Adipocyte (in vitro differentiated cells): ENCODE measurements at regions not wholly inside any gene's neighbourhood (a gene's known extent, or its start where the extent isn't known, plus 50 kb on each side); places are given as distances from the start of the nearest gene placed in this dataset.

Experiments
- DNase-seq: peaks from one replicate; pipeline ENCODE4 v3.0.0-alpha.2; 2015; ENCODE audit warnings: low read depth
- H3K27me3 ChIP-seq: replicated peaks from 2 replicates; pipeline ENCODE4 v1.7.0; 2013; ENCODE audit warnings: mild to moderate bottlenecking, low read length, moderate library complexity; ENCODE audit not compliant: control insufficient read depth, insufficient read depth
- H3K36me3 ChIP-seq: 2 replicates; pipeline ENCODE4 v1.7.0; 2013; ENCODE audit warnings: low read length, mild to moderate bottlenecking, moderate library complexity; ENCODE audit not compliant: control insufficient read depth, insufficient read depth, severe bottlenecking
- H3K4me1 ChIP-seq: 2 replicates; pipeline ENCODE4 v1.7.0; 2013; ENCODE audit warnings: mild to moderate bottlenecking, low read length, moderate library complexity; ENCODE audit not compliant: control insufficient read depth, insufficient read depth
- H3K4me3 ChIP-seq: 2 replicates; pipeline ENCODE4 v1.7.0; 2013; ENCODE audit warnings: mild to moderate bottlenecking, low read length, moderate library complexity
- H3K9ac ChIP-seq: 2 replicates; pipeline ENCODE4 v1.7.0; 2013; ENCODE audit warnings: mild to moderate bottlenecking, low read length, moderate library complexity
- H3K9me3 ChIP-seq: 2 replicates; pipeline ENCODE4 v1.7.0; 2013; ENCODE audit warnings: mild to moderate bottlenecking, low read length, moderate library complexity; ENCODE audit not compliant: control insufficient read depth

DNA sequence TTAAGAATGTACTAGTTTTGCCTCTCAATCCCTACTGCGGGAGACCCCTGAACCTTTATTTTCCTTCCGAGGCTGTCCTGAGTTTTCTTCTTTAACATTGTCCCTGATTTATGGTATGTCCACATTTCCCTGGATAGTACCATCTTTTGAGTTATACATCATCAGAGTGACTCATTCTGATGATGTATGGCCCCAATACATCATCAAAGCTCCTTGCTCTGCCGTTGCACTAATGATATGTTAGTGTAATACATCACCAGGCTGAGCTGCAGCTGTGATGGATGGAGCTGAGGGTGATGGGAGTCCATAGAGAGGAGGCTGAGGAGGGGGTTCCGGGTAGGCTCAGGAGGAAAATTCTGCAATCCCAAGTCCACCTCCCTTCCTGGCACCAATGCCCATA is 986.5 kb downstream of the KCNMA1 start:
- H3K36me3 ChIP-seq, result no peaks in the 10 kb centered on the region
- no peaks in the 10 kb centered on the region for H3K9me3 ChIP-seq
- no peak overlapping the region for H3K4me3 ChIP-seq
- H3K9ac ChIP-seq, result no peak overlapping the region
- H3K27me3 ChIP-seq, result no peaks in the 10 kb centered on the region
- H3K4me1 ChIP-seq, result peaks cover 9% of the 10 kb centered on the region
- no peak for DNase-seq

- DNase-seq, result peak; percentile 85
- Histone ChIP-seq H3K27me3 (no peaks in the 10 kb centered on the region), H3K4me1 (peaks cover 9% of the 10 kb centered on the region), H3K9ac (no peak overlapping the region), H3K9me3 (no peaks in the 10 kb centered on the region), H3K36me3 (no peaks in the 10 kb centered on the region), H3K4me3 (no peak overlapping the region)
Observed at GRCh38 chr10:76649723-76650127, 987.9 kb downstream of the KCNMA1 start.

GRCh38 chr10:76649254-76649653 is 988.4 kb downstream of the KCNMA1 start:
- H3K36me3 ChIP-seq, result no peaks in the 10 kb centered on the region
- H3K9me3 ChIP-seq, result no peaks in the 10 kb centered on the region
- H3K27me3 ChIP-seq, result no peaks in the 10 kb centered on the region
- H3K9ac ChIP-seq, result no peak overlapping the region
- H3K4me1 ChIP-seq, result peaks cover 9% of the 10 kb centered on the region
- no peak overlapping the region for H3K4me3 ChIP-seq
- DNase-seq, result no peak

- H3K27me3 ChIP-seq, result no peaks in the 10 kb centered on the region
- H3K9me3 ChIP-seq, result no peaks in the 10 kb centered on the region
- H3K4me1 ChIP-seq, result peaks cover 9% of the 10 kb centered on the region
- H3K4me3 ChIP-seq, result no peak overlapping the region
- no peak for DNase-seq
- no peaks in the 10 kb centered on the region for H3K36me3 ChIP-seq
- no peak overlapping the region for H3K9ac ChIP-seq
Observed at GRCh38 chr10:76647301-76647700, 990.3 kb downstream of the KCNMA1 start.

DNA sequence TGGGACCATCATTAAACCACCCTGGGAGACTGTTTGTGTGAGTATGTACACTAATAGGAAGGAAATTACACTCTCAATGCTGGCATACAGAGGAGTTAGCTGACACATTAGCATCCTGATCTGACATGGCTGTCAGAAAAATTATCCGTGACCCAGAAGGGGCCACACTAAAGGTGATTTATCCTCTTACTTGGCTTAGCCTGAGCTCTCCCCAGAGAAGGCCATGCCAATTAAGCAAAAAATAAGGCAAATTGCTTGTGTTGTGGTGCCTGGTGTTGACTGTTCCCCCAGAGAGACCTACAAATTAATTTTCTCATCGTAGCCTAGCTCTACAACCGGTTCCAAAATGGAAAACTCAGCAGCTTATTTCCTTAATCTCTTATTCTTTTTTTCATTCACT is 992.3 kb downstream of the KCNMA1 start:
- H3K4me3 ChIP-seq, result no peak overlapping the region
- H3K9me3 ChIP-seq, result no peaks in the 10 kb centered on the region
- peaks cover 9% of the 10 kb centered on the region for H3K4me1 ChIP-seq
- H3K27me3 ChIP-seq, result no peaks in the 10 kb centered on the region
- H3K9ac ChIP-seq, result no peak overlapping the region
- H3K36me3 ChIP-seq, result no peaks in the 10 kb centered on the region
- DNase-seq, result no peak

- no peaks in the 10 kb centered on the region for H3K9me3 ChIP-seq
- no peak overlapping the region for H3K4me3 ChIP-seq
- no peak overlapping the region for H3K9ac ChIP-seq
- H3K27me3 ChIP-seq, result no peaks in the 10 kb centered on the region
- no peaks in the 10 kb centered on the region for H3K36me3 ChIP-seq
- DNase-seq, result no peak
- H3K4me1 ChIP-seq, result peaks cover 5% of the 10 kb centered on the region
Observed at GRCh38 chr10:76644476-76644875, 993.1 kb downstream of the KCNMA1 start.

GRCh38 chr10:76643511-76643911 is 994.1 kb downstream of the KCNMA1 start:
- Histone ChIP-seq H3K9ac (no peak overlapping the region), H3K4me1 (peaks cover 4% of the 10 kb centered on the region), H3K4me3 (no peak overlapping the region), H3K9me3 (no peaks in the 10 kb centered on the region), H3K36me3 (no peaks in the 10 kb centered on the region), H3K27me3 (no peaks in the 10 kb centered on the region)
- no peak for DNase-seq

DNA sequence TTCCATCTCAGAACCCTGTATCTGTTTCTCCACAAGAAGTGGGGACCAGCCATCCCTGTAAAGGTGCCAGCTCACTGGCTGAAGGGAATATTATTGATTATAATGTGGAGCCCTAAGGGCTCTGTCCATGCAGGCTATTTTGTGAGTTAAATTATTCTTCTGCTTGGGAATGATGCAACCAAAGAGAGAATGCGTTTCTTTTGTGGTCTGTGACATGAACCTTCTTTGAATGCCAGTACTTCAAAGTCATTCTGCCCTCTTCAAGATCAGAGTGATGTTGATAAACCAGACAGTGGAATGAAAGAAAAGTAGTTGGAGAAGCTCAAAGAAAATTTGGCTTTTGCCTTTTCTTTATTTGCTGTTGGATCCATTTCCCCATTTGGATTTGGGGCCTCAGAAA is 995.2 kb downstream of the KCNMA1 start:
- H3K36me3 ChIP-seq, result no peaks in the 10 kb centered on the region
- no peak for DNase-seq
- H3K4me1 ChIP-seq, result peaks cover 4% of the 10 kb centered on the region
- no peaks in the 10 kb centered on the region for H3K27me3 ChIP-seq
- no peak overlapping the region for H3K9ac ChIP-seq
- no peak overlapping the region for H3K4me3 ChIP-seq
- H3K9me3 ChIP-seq, result no peaks in the 10 kb centered on the region

DNA sequence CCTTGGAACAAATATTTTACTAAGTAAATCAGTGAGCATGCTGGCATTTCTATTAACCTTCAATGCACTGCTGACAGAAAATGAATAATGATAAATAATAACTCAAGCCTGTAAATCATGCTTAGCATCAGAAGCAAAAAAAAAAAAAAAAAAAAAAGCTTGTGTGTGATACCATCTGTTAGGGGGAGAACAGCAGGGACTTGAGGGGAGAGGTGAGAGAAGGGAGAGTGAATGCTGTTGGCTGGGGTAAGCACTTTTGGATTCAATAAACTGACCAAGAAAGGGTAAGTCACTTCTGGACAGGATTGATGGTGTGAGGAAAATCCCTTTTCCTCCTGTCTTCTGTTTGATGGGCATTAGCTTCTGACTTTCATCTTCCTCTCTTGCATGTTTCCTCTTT is 996.4 kb downstream of the KCNMA1 start:
- Histone ChIP-seq H3K4me1 (peaks cover 4% of the 10 kb centered on the region), H3K27me3 (no peaks in the 10 kb centered on the region), H3K9ac (no peak overlapping the region), H3K9me3 (no peaks in the 10 kb centered on the region), H3K36me3 (no peaks in the 10 kb centered on the region), H3K4me3 (no peak overlapping the region)
- no peak for DNase-seq

DNA sequence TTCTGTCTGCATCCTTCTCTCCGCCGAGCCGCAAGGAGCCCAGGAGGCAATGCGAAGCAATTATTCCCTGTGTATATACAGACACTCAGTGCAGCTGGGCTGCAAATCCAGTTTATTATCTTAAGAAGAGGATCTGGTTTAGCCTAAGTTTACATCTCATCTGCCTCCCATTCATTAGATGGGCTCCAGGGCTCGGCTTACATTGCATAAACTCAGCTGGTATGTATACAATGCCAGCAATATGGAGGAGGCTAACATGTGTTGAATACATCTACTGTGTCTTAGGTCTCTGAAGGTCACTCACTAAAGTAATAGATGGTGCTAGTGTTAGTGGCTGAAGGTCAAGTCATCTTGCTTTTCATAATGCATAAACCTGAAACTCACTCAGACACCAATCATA is 996.8 kb downstream of the KCNMA1 start:
- Histone ChIP-seq H3K9ac (no peak overlapping the region), H3K9me3 (no peaks in the 10 kb centered on the region), H3K4me1 (peaks cover 4% of the 10 kb centered on the region), H3K36me3 (no peaks in the 10 kb centered on the region), H3K27me3 (no peaks in the 10 kb centered on the region), H3K4me3 (no peak overlapping the region)
- DNase-seq, result no peak

- H3K36me3 ChIP-seq, result no peaks in the 10 kb centered on the region
- H3K4me1 ChIP-seq, result peaks cover 5% of the 10 kb centered on the region
- H3K9me3 ChIP-seq, result no peaks in the 10 kb centered on the region
- no peak overlapping the region for H3K9ac ChIP-seq
- H3K4me3 ChIP-seq, result no peak overlapping the region
- no peak for DNase-seq
- peaks cover 21% of the 10 kb centered on the region for H3K27me3 ChIP-seq
Observed at GRCh38 chr10:76632767-76633051, 1004.9 kb downstream of the KCNMA1 start.

DNA sequence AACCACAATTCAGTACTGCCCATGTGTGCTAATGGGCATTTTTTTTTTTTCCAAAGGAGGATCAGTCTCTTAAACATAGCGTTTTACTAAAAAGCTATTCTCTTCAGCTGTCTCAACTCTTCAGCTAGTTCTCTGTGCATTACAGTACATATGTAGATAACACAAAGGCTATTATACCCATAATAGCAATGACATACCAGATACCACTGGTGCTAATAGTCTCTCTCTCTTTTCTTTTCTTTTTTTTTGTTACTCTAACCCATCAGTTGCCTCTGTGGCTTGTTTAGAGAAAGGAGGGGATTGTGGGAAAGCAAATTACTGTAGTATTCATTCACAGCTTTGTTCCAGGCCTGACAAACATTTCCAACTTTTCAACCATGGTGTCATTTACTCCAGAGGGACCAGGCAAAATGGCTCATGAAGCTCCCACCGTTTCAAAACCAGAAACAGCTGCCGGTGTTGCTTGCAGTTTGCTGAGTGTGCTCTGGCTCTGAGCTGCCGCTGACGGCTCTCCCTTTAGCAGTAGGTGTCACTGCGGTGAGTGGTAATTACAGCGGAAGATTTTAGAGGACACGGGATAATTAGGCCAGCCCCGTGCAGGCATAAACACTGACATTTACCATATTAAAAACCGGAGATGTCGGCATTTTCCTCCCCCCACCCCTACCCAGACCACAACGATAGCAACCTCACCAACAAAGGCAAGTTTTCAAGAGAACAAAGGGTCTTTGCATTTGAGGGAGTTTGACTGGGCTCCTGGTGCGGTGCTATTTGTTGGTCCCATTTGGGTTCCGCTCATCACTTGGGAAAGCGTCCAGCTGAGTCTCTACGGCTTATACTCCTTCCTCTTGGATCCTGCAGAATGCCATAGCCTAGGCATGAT is 1005.5 kb downstream of the KCNMA1 start:
- H3K27me3 ChIP-seq, result peaks cover 21% of the 10 kb centered on the region
- H3K4me3 ChIP-seq, result no peak overlapping the region
- H3K9me3 ChIP-seq, result no peaks in the 10 kb centered on the region
- H3K4me1 ChIP-seq, result peaks cover 5% of the 10 kb centered on the region
- DNase-seq, result no peak
- no peak overlapping the region for H3K9ac ChIP-seq
- no peaks in the 10 kb centered on the region for H3K36me3 ChIP-seq
